ENCODE measurements at regions not wholly inside any gene's neighbourhood (a gene's known extent, or its start where the extent isn't known, plus 50 kb on each side); places are given as distances from the start of the nearest gene placed in this dataset.
A peak's percentile ranks its signal among the peaks of the same experiment; 100 is the strongest.

DNA sequence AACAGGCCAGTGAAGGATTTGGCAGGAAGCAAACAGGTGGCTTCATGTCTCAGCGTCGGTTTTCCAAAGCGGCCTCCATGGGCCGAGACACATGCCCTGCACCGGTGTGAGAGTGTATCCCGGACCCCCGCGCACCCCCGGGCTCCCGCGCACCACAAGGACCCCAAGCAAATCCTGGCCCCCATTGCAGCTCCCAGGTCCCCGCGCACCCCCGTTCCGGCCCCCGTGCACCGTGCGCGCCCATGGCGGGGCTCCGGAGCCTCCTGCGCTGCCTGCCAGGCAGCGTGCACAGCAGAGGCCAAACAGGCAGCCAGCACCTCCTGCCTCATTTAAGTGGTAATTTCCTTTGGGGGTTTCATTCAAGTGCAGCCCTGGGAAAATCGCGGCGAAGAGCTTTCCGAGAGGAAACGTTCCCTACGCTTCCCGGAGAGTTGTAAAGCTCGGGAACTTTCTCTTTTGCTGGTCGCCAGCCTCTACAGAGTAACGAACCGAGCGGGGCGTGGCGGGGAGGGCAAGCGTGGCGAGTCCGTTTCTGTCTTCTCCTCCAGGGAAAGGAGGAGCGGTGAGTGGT, 145.5 kb upstream of the SLC24A2 start:
- TF ChIP-seq, protein P1, sequence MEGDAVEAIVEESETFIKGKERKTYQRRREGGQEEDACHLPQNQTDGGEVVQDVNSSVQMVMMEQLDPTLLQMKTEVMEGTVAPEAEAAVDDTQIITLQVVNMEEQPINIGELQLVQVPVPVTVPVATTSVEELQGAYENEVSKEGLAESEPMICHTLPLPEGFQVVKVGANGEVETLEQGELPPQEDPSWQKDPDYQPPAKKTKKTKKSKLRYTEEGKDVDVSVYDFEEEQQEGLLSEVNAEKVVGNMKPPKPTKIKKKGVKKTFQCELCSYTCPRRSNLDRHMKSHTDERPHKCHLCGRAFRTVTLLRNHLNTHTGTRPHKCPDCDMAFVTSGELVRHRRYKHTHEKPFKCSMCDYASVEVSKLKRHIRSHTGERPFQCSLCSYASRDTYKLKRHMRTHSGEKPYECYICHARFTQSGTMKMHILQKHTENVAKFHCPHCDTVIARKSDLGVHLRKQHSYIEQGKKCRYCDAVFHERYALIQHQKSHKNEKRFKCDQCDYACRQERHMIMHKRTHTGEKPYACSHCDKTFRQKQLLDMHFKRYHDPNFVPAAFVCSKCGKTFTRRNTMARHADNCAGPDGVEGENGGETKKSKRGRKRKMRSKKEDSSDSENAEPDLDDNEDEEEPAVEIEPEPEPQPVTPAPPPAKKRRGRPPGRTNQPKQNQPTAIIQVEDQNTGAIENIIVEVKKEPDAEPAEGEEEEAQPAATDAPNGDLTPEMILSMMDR (IDR thresholded peaks at IDR 0.05), result peak; percentile 14
- no peak for TF ChIP-seq EZH2phosphoT487 (IDR thresholded peaks at IDR 0.05)
- TF ChIP-seq EZH2 (IDR thresholded peaks at IDR 0.05), result no peak

Data from neural progenitor cell (in vitro differentiated cells).